ENCODE measurements at regions not wholly inside any gene's neighbourhood (a gene's known extent, or its start where the extent isn't known, plus 50 kb on each side); places are given as distances from the start of the nearest gene placed in this dataset.

DNA sequence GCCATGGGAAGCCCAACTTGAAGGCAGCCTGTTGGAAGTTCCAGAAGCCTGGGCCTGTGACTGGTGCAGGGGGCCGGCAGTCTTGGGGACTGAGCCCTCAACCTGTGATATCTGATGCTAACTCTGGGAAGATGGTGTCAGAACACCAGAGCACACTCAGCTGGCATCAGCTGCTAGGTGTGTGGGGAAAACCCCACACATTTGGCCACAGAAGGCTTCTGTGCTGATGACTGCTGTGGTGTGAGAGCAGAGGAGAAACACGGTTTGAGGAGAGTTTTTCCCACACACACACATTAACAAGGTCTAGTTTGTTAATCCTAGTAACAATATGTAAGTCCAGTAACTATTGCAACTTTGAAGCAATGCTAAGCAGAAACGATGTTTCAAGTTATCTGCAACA lies 78.0 kb downstream of the PSMB1 start:
- Mint-ChIP-seq H3K4me1 (no peaks in the 10 kb centered on the region), H3K9me3 (peaks cover 9% of the 10 kb centered on the region; the same call in 1 of the 3 replicates), H3K4me3 (no peak overlapping the region), H3K36me3 (ENCODE audit: low read depth) (no peaks in the 10 kb centered on the region), H3K27ac (no peak overlapping the region), H3K27me3 (ENCODE audit: insufficient read depth, low read depth, poor library complexity) (peaks cover 5% of the 10 kb centered on the region)
- no peaks in the 10 kb centered on the region for H3F3A ChIP-seq (replicated peaks; ENCODE audit: low read depth)
- H3K9me2 ChIP-seq (ENCODE audit: insufficient read depth) = no peaks in the 10 kb centered on the region
- ATAC-seq = no peak
- no peak overlapping the region for H2AFZ ChIP-seq
- H4K20me1 ChIP-seq (replicated peaks; ENCODE audit: insufficient read depth) = no peaks in the 10 kb centered on the region
- H3K27ac ChIP-seq (ENCODE audit: low read depth) = no peak overlapping the region
- TF ChIP-seq NANOG (IDR thresholded peaks at IDR 0.05; ENCODE audit: borderline replicate concordance) (no peak), POLR2AphosphoS5 (IDR thresholded peaks at IDR 0.05; ENCODE audit: low read depth) (no peak), EZH2phosphoT487 (IDR thresholded peaks at IDR 0.05; ENCODE audit: unreplicated experiment) (no peak)
- no peak overlapping the region for H3K4me3 ChIP-seq
- no peaks in the 10 kb centered on the region for H3K79me2 ChIP-seq (replicated peaks; ENCODE audit: insufficient read depth)
- H3K4me1 ChIP-seq (ENCODE audit: insufficient read depth) = no peaks in the 10 kb centered on the region
- no peaks in the 10 kb centered on the region for H3K36me3 ChIP-seq (ENCODE audit: insufficient read depth)
- no peaks in the 10 kb centered on the region for H3K27me3 ChIP-seq (ENCODE audit: insufficient read depth)
- H3K4me2 ChIP-seq = no peak overlapping the region
- no peak for DNase-seq (ENCODE audit: low spot score)

DNA sequence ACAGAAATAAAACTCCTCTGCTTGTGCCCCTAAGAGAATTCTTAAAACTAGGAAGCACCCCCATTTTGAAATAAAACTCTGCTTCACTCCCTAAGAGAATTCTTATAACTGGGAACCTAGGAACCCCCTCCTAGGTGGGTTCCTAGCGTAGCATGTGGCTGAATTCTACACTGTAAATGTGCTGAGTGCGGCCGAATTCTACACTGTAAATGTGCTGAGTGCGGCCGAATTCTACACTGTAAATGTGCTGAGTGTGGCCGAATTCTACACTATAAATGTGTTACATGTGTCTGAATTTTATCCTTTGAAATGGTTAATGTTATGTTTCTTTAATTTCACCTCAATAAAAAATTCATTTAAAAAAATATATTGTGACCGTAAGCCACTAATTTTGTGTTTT lies 79.3 kb downstream of the PSMB1 start:
- H3K9me3 Mint-ChIP-seq = peaks cover 10% of the 10 kb centered on the region; the same call in 1 of the 3 replicates
- ATAC-seq (no peak), DNase-seq (ENCODE audit: low spot score) (no peak)
- no peaks in the 10 kb centered on the region for H3K36me3 Mint-ChIP-seq (ENCODE audit: low read depth)
- Histone ChIP-seq H3F3A (replicated peaks; ENCODE audit: low read depth) (no peaks in the 10 kb centered on the region), H3K4me1 (ENCODE audit: insufficient read depth) (no peaks in the 10 kb centered on the region), H3K4me2 (no peak overlapping the region), H3K9me2 (ENCODE audit: insufficient read depth) (no peaks in the 10 kb centered on the region), H2AFZ (no peak overlapping the region), H3K4me3 (no peak overlapping the region), H3K27ac (ENCODE audit: low read depth) (no peak overlapping the region), H3K36me3 (ENCODE audit: insufficient read depth) (no peaks in the 10 kb centered on the region), H4K20me1 (replicated peaks; ENCODE audit: insufficient read depth) (no peaks in the 10 kb centered on the region), H3K79me2 (replicated peaks; ENCODE audit: insufficient read depth) (no peaks in the 10 kb centered on the region), H3K27me3 (ENCODE audit: insufficient read depth) (no peaks in the 10 kb centered on the region)
- no peaks in the 10 kb centered on the region for H3K4me1 Mint-ChIP-seq
- H3K27me3 Mint-ChIP-seq (ENCODE audit: insufficient read depth, low read depth, poor library complexity) = peaks cover 5% of the 10 kb centered on the region
- H3K27ac Mint-ChIP-seq = no peak overlapping the region
- no peak overlapping the region for H3K4me3 Mint-ChIP-seq
- TF ChIP-seq JUNB (IDR thresholded peaks at IDR 0.05; ENCODE audit: unreplicated experiment) = no peak
- TF ChIP-seq, protein P1, sequence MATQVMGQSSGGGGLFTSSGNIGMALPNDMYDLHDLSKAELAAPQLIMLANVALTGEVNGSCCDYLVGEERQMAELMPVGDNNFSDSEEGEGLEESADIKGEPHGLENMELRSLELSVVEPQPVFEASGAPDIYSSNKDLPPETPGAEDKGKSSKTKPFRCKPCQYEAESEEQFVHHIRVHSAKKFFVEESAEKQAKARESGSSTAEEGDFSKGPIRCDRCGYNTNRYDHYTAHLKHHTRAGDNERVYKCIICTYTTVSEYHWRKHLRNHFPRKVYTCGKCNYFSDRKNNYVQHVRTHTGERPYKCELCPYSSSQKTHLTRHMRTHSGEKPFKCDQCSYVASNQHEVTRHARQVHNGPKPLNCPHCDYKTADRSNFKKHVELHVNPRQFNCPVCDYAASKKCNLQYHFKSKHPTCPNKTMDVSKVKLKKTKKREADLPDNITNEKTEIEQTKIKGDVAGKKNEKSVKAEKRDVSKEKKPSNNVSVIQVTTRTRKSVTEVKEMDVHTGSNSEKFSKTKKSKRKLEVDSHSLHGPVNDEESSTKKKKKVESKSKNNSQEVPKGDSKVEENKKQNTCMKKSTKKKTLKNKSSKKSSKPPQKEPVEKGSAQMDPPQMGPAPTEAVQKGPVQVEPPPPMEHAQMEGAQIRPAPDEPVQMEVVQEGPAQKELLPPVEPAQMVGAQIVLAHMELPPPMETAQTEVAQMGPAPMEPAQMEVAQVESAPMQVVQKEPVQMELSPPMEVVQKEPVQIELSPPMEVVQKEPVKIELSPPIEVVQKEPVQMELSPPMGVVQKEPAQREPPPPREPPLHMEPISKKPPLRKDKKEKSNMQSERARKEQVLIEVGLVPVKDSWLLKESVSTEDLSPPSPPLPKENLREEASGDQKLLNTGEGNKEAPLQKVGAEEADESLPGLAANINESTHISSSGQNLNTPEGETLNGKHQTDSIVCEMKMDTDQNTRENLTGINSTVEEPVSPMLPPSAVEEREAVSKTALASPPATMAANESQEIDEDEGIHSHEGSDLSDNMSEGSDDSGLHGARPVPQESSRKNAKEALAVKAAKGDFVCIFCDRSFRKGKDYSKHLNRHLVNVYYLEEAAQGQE (IDR thresholded peaks at IDR 0.05; ENCODE audit: unreplicated experiment) = no peak
- no peak for TF ChIP-seq EZH2 (IDR thresholded peaks at IDR 0.05; ENCODE audit: low read depth, unreplicated experiment)
- no peak for TF ChIP-seq ZNF114 (CRISPR knock-in tag; IDR thresholded peaks at IDR 0.05)
- TF ChIP-seq, protein P2, sequence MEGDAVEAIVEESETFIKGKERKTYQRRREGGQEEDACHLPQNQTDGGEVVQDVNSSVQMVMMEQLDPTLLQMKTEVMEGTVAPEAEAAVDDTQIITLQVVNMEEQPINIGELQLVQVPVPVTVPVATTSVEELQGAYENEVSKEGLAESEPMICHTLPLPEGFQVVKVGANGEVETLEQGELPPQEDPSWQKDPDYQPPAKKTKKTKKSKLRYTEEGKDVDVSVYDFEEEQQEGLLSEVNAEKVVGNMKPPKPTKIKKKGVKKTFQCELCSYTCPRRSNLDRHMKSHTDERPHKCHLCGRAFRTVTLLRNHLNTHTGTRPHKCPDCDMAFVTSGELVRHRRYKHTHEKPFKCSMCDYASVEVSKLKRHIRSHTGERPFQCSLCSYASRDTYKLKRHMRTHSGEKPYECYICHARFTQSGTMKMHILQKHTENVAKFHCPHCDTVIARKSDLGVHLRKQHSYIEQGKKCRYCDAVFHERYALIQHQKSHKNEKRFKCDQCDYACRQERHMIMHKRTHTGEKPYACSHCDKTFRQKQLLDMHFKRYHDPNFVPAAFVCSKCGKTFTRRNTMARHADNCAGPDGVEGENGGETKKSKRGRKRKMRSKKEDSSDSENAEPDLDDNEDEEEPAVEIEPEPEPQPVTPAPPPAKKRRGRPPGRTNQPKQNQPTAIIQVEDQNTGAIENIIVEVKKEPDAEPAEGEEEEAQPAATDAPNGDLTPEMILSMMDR (conservative IDR thresholded peaks at IDR 0.05; ENCODE audit: low read depth in 2 of 2) = no peak
- TF ChIP-seq CREB1 (CRISPR knock-in tag; IDR thresholded peaks at IDR 0.05; ENCODE audit: low read depth) = no peak
- no peak for TF ChIP-seq STAT1 (IDR thresholded peaks at IDR 0.05; ENCODE audit: unreplicated experiment)
- no peak for TF ChIP-seq EZH2phosphoT487 (IDR thresholded peaks at IDR 0.05; ENCODE audit: unreplicated experiment)
- TF ChIP-seq, protein P3, sequence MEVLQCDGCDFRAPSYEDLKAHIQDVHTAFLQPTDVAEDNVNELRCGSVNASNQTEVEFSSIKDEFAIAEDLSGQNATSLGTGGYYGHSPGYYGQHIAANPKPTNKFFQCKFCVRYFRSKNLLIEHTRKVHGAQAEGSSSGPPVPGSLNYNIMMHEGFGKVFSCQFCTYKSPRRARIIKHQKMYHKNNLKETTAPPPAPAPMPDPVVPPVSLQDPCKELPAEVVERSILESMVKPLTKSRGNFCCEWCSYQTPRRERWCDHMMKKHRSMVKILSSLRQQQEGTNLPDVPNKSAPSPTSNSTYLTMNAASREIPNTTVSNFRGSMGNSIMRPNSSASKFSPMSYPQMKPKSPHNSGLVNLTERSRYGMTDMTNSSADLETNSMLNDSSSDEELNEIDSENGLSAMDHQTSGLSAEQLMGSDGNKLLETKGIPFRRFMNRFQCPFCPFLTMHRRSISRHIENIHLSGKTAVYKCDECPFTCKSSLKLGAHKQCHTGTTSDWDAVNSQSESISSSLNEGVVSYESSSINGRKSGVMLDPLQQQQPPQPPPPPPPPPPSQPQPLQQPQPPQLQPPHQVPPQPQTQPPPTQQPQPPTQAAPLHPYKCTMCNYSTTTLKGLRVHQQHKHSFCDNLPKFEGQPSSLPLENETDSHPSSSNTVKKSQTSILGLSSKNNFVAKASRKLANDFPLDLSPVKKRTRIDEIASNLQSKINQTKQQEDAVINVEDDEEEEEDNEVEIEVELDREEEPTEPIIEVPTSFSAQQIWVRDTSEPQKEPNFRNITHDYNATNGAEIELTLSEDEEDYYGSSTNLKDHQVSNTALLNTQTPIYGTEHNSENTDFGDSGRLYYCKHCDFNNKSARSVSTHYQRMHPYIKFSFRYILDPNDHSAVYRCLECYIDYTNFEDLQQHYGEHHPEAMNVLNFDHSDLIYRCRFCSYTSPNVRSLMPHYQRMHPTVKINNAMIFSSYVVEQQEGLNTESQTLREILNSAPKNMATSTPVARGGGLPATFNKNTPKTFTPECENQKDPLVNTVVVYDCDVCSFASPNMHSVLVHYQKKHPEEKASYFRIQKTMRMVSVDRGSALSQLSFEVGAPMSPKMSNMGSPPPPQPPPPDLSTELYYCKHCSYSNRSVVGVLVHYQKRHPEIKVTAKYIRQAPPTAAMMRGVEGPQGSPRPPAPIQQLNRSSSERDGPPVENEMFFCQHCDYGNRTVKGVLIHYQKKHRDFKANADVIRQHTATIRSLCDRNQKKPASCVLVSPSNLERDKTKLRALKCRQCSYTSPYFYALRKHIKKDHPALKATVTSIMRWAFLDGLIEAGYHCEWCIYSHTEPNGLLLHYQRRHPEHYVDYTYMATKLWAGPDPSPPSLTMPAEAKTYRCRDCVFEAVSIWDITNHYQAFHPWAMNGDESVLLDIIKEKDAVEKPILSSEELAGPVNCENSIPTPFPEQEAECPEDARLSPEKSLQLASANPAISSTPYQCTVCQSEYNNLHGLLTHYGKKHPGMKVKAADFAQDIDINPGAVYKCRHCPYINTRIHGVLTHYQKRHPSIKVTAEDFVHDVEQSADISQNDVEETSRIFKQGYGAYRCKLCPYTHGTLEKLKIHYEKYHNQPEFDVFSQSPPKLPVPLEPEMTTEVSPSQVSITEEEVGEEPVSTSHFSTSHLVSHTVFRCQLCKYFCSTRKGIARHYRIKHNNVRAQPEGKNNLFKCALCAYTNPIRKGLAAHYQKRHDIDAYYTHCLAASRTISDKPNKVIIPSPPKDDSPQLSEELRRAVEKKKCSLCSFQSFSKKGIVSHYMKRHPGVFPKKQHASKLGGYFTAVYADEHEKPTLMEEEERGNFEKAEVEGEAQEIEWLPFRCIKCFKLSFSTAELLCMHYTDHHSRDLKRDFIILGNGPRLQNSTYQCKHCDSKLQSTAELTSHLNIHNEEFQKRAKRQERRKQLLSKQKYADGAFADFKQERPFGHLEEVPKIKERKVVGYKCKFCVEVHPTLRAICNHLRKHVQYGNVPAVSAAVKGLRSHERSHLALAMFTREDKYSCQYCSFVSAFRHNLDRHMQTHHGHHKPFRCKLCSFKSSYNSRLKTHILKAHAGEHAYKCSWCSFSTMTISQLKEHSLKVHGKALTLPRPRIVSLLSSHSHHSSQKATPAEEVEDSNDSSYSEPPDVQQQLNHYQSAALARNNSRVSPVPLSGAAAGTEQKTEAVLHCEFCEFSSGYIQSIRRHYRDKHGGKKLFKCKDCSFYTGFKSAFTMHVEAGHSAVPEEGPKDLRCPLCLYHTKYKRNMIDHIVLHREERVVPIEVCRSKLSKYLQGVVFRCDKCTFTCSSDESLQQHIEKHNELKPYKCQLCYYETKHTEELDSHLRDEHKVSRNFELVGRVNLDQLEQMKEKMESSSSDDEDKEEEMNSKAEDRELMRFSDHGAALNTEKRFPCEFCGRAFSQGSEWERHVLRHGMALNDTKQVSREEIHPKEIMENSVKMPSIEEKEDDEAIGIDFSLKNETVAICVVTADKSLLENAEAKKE (CRISPR knock-in tag; IDR thresholded peaks at IDR 0.05) = no peak
- TF ChIP-seq POLR2AphosphoS5 (IDR thresholded peaks at IDR 0.05; ENCODE audit: low read depth) = no peak
- TF ChIP-seq NANOG (IDR thresholded peaks at IDR 0.05; ENCODE audit: borderline replicate concordance) = no peak

Data from GM23338 (cell line).